ENCODE measurements at regions not wholly inside any gene's neighbourhood (a gene's known extent, or its start where the extent isn't known, plus 50 kb on each side); places are given as distances from the start of the nearest gene placed in this dataset.

GRCh38 chr7:127513311-127513710 lies 72.1 kb downstream of the GCC1 start:
- TF ChIP-seq CTCF (IDR thresholded peaks at IDR 0.05) (no peak), POLR2A (IDR thresholded peaks at IDR 0.05) (no peak)

Measured in body of pancreas (tissue), 4 donors.